Fibroblast of pulmonary artery (primary cell): ENCODE measurements at regions not wholly inside any gene's neighbourhood (a gene's known extent, or its start where the extent isn't known, plus 50 kb on each side); places are given as distances from the start of the nearest gene placed in this dataset.
A peak's percentile ranks its signal among the peaks of the same experiment; 100 is the strongest.

Experiments
- DNase-seq: peaks from one replicate; pipeline ENCODE4 v3.0.0-alpha.2; 2010; ENCODE audit warnings: low read depth
- H3K4me3 ChIP-seq: replicated peaks from 2 replicates; pipeline ENCODE4 v1.5.1; 2011; ENCODE audit warnings: low read depth, mild to moderate bottlenecking, control low read depth, low read length, moderate library complexity
- CTCF ChIP-seq: IDR thresholded peaks from 2 replicates; pipeline ENCODE4 v1.5.1; 2011; ENCODE audit warnings: mild to moderate bottlenecking, control low read depth, low read length, inconsistent platforms; ENCODE audit errors: missing control alignments

GRCh38 chr10:4678023-4678950, 147.7 kb upstream of the AKR1E2 start:
- peak overlapping the region; percentile 44 for H3K4me3 ChIP-seq
- no peak for TF ChIP-seq CTCF
- peak; percentile 93 for DNase-seq

GRCh38 chr10:4677296-4678021, 148.5 kb upstream of the AKR1E2 start:
- TF ChIP-seq CTCF: no peak
- peak overlapping the region; percentile 44 for H3K4me3 ChIP-seq
- DNase-seq: peak; percentile 94

GRCh38 chr10:4676566-4676965, 149.4 kb upstream of the AKR1E2 start:
- no peak for TF ChIP-seq CTCF
- no peak overlapping the region for H3K4me3 ChIP-seq
- DNase-seq: no peak

- no peak overlapping the region for H3K4me3 ChIP-seq
- no peak for DNase-seq
- TF ChIP-seq CTCF: no peak
Observed at GRCh38 chr10:4675808-4676207, 150.2 kb upstream of the AKR1E2 start.

GRCh38 chr10:4673279-4674040, 152.5 kb upstream of the AKR1E2 start:
- no peak for TF ChIP-seq CTCF
- no peak for DNase-seq

GRCh38 chr10:4672201-4672600, 153.8 kb upstream of the AKR1E2 start:
- TF ChIP-seq CTCF: no peak
- DNase-seq: no peak
- H3K4me3 ChIP-seq: no peak overlapping the region

More at GRCh38 chr10:4673279-4674040, 152.5 kb upstream of the AKR1E2 start:
- H3K4me3 ChIP-seq: no peak overlapping the region
